ENCODE measurements at regions not wholly inside any gene's neighbourhood (a gene's known extent, or its start where the extent isn't known, plus 50 kb on each side); places are given as distances from the start of the nearest gene placed in this dataset.
A peak's percentile ranks its signal among the peaks of the same experiment; 100 is the strongest.

DNA sequence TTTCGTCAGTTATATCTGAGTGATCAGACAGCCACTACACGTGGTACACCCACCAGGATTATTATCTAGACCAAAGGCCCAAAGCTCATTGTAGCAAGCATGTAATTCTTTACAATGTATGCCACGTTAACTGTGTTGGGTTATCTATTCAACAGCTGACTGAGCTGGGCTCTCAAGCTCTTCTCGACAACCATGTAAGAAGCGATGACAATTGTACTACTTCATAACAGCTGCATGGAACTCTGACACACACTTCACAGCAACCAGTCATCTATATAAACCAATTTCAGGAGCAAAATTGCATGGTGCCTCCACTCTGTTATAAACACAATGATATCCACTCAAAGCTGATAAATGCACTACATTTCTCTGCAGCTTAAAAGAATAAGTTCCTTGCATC is 701.8 kb downstream of the NR4A2 start:
- Histone ChIP-seq H4K20me1 (replicated peaks in 1 of 2; ENCODE audit: control insufficient read depth in 1 of 2, insufficient read depth in 2 of 2, low read length in 2 of 2) (no peaks in the 10 kb centered on the region), H4K5ac (ENCODE audit: insufficient read length, low read depth, low read length) (no peak overlapping the region), H3K23me2 (ENCODE audit: low read depth, low read length) (no peaks in the 10 kb centered on the region), H4K8ac (ENCODE audit: extremely low read depth, insufficient read depth, low read length) (no peak overlapping the region), H3K36me3 (ENCODE audit: control insufficient read depth in 2 of 4, insufficient read depth in 4 of 4, low read length in 3 of 4) (no peaks in the 10 kb centered on the region), H2BK20ac (ENCODE audit: low read length) (no peak overlapping the region), H3K23ac (ENCODE audit: insufficient read length) (no peak overlapping the region), H3K79me2 (ENCODE audit: control insufficient read depth in 1 of 2, insufficient read depth in 2 of 2, low read length in 2 of 2) (no peaks in the 10 kb centered on the region), H2BK120ac (replicated peaks; ENCODE audit: low read depth, low read length) (no peak overlapping the region), H3K14ac (ENCODE audit: insufficient read length) (no peak overlapping the region), H3K27me3 (replicated peaks in 1 of 4; ENCODE audit: control insufficient read depth in 3 of 4, extremely low read depth in 1 of 4, insufficient read depth in 3 of 4, low read length in 3 of 4) (no peaks in the 10 kb centered on the region), H3K4ac (replicated peaks; ENCODE audit: insufficient read length, low read depth, low read length) (no peak overlapping the region), H2BK12ac (ENCODE audit: low read depth, low read length) (no peak overlapping the region), H2BK5ac (ENCODE audit: low read depth, low read length) (no peak overlapping the region), H2AFZ (ENCODE audit: low read length) (0 out of 2 replicates have a peak overlapping the region, but pooled peaks have one; percentile 48), H3K18ac (ENCODE audit: extremely low read depth, low read length) (no peak overlapping the region), H3K9ac (replicated peaks in 1 of 4; ENCODE audit: extremely low read depth in 1 of 4, low read depth in 3 of 4, low read length in 3 of 4) (no peak overlapping the region), H2AK5ac (ENCODE audit: low read depth, low read length) (no peak overlapping the region), H3K9me3 (ENCODE audit: insufficient read depth in 2 of 2, low read depth in 1 of 2, low read length in 1 of 2) (no peaks in the 10 kb centered on the region), H3K4me2 (ENCODE audit: insufficient read depth in 1 of 2, low read depth in 2 of 2, low read length in 2 of 2) (no peak overlapping the region), H3K4me3 (ENCODE audit: extremely low read depth in 1 of 4, insufficient read depth in 2 of 4, low read depth in 3 of 4, low read length in 4 of 4) (no peak overlapping the region), H2BK15ac (ENCODE audit: low read length) (no peak overlapping the region), H3K79me1 (ENCODE audit: low read depth, low read length) (no peaks in the 10 kb centered on the region), H4K91ac (replicated peaks; ENCODE audit: insufficient read length, low read length) (no peak overlapping the region), H3K27ac (ENCODE audit: low read depth, low read length) (no peak overlapping the region), H3K4me1 (replicated peaks in 1 of 4; ENCODE audit: control insufficient read depth in 3 of 4, insufficient read depth in 4 of 4, low read length in 3 of 4) (no peaks in the 10 kb centered on the region), H3K56ac (replicated peaks; ENCODE audit: insufficient read length, low read depth, low read length) (no peak overlapping the region)
- FAIRE-seq: no peak
- ChIA-PET POLR2A (ENCODE audit: partially characterized antibody) (no interaction called here), CTCF (ENCODE audit: partially characterized antibody) (interaction anchor here (1.2 kb wide), 1 partner anchor 20 kb away, joined by 3 read pairs; no protein-coding TSS in a partner anchor)
- WGBS, 2 experiments (ENCODE audit: extremely low coverage in 1 of 2, insufficient coverage in 1 of 2, insufficient read length in 1 of 2, insufficient replicate concordance in 2 of 2, low coverage in 1 of 2, low lambda C conversion rate in 2 of 2, missing lambda C conversion rate in 1 of 2): 91% methylated on average over 5 of the region's 5 CpGs; no CpG with 5 or more reads in 1 of the 2 experiments
- no peak for DNase-seq (ENCODE audit: low read depth in 1 of 2, low spot score in 2 of 2)
- TF ChIP-seq POLR2AphosphoS5 (IDR thresholded peaks at IDR 0.05; ENCODE audit: low read depth, low read length) (no peak), FOSL1 (IDR thresholded peaks at IDR 0.05; ENCODE audit: insufficient read depth, low read depth, low read length) (no peak), ASH2L (IDR thresholded peaks at IDR 0.05; ENCODE audit: low read length) (no peak), EGR1 (IDR thresholded peaks at IDR 0.05; ENCODE audit: borderline replicate concordance, low read depth, low read length) (no peak), CEBPB (IDR thresholded peaks at IDR 0.05; ENCODE audit: low read depth, low read length) (no peak), KDM1A (IDR thresholded peaks at IDR 0.05; ENCODE audit: borderline replicate concordance, low read length) (no peak), E2F6 (IDR thresholded peaks at IDR 0.05) (no peak), RFX5 (IDR thresholded peaks at IDR 0.05; ENCODE audit: borderline replicate concordance, low read depth, low read length) (no peak), SP4 (IDR thresholded peaks at IDR 0.05; ENCODE audit: low read length) (no peak), TCF12 (IDR thresholded peaks at IDR 0.05; ENCODE audit: low read depth, low read length) (no peak), SAP30 (IDR thresholded peaks at IDR 0.05; ENCODE audit: insufficient read depth, insufficient replicate concordance, low read length) (no peak), POU5F1 (IDR thresholded peaks at IDR 0.05; ENCODE audit: low read depth, low read length) (no peak), CREB1 (IDR thresholded peaks at IDR 0.05) (no peak), BACH1 (IDR thresholded peaks at IDR 0.05; ENCODE audit: low read length) (no peak), MAFK (IDR thresholded peaks at IDR 0.05; ENCODE audit: low read depth, low read length) (no peak), NANOG (IDR thresholded peaks at IDR 0.05; ENCODE audit: insufficient read depth, low read depth, low read length, poor library complexity, severe bottlenecking) (no peak)

All from H1 (cell line).